GM12892 (cell line): ENCODE measurements at regions not wholly inside any gene's neighbourhood (a gene's known extent, or its start where the extent isn't known, plus 50 kb on each side); places are given as distances from the start of the nearest gene placed in this dataset.
"Not testable (repeated sequence)": the region's sequence is repeated elsewhere in the genome, so short reads cannot be mapped to it uniquely, and the experiment has no call there.

ENCODE experiments used
- DNase-seq: peaks from one replicate; pipeline ENCODE4 v3.0.0; 2011; ENCODE audit not compliant: insufficient read length
- FAIRE-seq: peaks from 2 replicates; lab custom pipeline; 2011; peaks lifted over from hg19 to GRCh38; lab: Jason Lieb, UNC
- POLR2A ChIP-seq: IDR thresholded peaks from 2 replicates; pipeline ENCODE4 v1.6.1; 2011; ENCODE audit warnings: low read depth, low read length, control low read depth
- POLR2AphosphoS5 ChIP-seq: IDR thresholded peaks from 2 replicates; pipeline ENCODE4 v1.6.1; 2011; ENCODE audit warnings: low read depth, low read length, control low read depth
- TAF1 ChIP-seq: IDR thresholded peaks from 2 replicates; pipeline ENCODE4 v1.6.1; 2011; ENCODE audit warnings: low read depth, mild to moderate bottlenecking, control low read depth, low read length, borderline replicate concordance

DNA sequence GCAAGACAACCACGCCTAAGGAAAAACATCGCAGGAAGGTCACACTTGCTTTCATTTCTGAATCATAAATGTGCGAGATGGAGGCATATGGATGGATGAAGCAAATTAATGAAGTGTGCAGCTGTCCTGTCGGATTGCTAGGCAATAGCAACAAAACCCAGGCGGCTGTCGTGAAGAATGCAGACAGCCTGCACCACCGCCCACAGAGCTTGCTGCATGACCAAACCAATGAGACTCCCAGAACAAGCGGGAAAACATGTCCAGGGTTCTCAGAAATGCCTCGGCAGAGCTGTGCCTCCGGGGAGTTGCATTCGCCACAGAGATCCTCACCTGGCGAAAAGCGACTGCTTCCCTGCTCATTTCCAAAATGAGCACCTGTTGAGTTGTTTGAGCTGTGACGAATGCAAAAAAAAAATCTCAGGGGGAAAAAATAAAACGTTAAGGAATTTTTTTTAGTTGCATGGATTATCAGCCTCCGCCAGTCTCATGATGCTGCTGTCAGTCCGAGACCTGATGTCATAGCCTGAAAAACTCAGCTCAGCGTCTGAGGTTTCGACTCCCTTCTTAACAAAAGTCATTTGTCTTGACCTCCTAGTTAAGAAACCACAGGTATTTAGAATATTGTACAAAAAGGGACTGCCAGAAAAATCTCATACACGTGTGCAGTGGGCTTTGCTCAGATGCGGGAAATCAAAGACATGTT is 155.5 kb upstream of the MXRA5 start:
- FAIRE-seq (no peak), DNase-seq (no peak)
- TF ChIP-seq POLR2A (no peak), TAF1 (no peak), POLR2AphosphoS5 (no peak)

GRCh38 chrX:3495836-3496769 is 149.7 kb upstream of the MXRA5 start:
- not testable (repeated sequence) for FAIRE-seq, DNase-seq

DNA sequence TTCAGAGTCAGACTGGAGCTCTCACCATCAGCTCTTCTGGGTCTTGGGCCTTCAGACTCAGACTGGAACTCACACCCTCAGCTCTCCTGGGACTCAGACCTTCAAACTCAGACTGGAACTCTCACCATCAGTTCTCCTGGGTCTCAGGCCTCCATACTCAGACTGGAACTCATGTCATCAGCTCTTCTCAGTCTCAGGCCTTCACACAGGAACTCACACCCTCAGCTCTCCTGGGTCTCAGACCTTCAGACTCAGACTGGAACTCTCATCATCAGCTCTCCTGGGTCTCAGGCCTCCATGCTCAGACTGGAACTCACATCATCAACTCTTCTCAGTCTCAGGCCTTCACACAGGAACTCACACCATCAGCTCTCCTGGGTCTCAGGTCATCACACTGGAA is 147.2 kb upstream of the MXRA5 start:
- no peak for DNase-seq
- FAIRE-seq = no peak
- TF ChIP-seq TAF1 (no peak), POLR2AphosphoS5 (no peak)

DNA sequence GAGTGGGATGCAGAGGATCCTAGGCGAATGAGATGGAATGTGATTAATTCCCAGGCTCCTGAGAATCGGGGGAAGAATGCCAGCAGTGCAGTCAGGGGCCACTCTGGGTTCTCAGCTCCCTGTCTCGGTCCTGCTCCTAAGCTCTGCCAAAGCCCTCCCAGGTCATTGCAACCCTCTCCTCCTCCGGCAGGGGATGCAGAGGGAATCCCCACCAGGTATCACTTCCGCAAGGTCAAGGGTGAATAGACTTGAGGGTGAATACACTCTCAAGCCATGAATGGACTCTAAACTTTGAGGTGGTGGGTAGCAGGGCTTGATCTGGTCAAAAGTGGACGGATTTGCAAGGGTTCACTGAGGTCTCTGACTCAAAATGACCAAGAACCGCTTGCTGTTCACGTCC is 139.3 kb upstream of the MXRA5 start:
- DNase-seq (no peak), FAIRE-seq (no peak)
- TF ChIP-seq POLR2A (no peak), TAF1 (no peak)

DNA sequence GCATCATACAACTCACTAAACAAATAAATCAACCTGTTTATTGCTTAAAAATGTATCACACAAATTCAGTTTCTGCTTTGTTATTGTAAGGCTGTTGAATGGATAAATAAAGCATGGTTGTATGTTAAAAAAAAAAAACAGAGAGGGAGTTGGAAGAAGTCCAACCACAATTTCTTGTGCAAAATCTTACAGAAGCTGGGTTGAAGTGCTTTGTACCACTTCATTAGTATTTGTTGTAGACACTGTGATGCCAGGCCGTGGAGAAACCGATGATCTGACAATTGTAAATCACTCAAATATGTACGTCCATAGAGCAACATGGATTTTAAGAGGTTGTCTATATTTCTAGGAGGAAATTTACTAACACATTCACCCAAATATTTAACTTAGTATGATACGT is 132.6 kb upstream of the MXRA5 start:
- no peak for DNase-seq
- FAIRE-seq = no peak
- TF ChIP-seq TAF1 = no peak
- TF ChIP-seq POLR2AphosphoS5 = no peak
- no peak for TF ChIP-seq POLR2A

DNA sequence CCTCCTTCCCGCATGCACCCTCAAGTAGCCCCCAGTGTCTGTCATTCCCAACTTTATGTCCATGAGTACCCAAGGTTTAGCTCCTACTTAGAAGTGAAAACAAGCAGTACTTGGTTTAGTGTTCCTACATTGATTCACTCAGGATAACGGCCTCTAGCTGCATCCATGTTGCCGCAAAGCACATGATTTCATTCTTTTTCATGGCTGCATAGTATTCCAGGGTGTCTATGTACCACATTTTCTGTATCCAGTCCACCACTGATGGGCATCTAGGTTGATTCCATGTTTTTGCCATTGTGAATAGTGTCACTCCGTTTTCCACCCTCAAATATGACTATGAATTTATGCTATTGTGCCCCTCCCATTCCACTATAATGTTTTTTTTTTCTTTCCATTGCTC is 130.5 kb upstream of the MXRA5 start:
- no peak for DNase-seq
- FAIRE-seq = no peak
- TF ChIP-seq POLR2A = no peak
- TF ChIP-seq POLR2AphosphoS5 = no peak
- no peak for TF ChIP-seq TAF1

- DNase-seq, FAIRE-seq: not testable (repeated sequence)
Observed at GRCh38 chrX:3470211-3470679, 123.8 kb upstream of the MXRA5 start.

- FAIRE-seq = no peak
Observed at GRCh38 chrX:3468031-3468430, 121.6 kb upstream of the MXRA5 start.

DNA sequence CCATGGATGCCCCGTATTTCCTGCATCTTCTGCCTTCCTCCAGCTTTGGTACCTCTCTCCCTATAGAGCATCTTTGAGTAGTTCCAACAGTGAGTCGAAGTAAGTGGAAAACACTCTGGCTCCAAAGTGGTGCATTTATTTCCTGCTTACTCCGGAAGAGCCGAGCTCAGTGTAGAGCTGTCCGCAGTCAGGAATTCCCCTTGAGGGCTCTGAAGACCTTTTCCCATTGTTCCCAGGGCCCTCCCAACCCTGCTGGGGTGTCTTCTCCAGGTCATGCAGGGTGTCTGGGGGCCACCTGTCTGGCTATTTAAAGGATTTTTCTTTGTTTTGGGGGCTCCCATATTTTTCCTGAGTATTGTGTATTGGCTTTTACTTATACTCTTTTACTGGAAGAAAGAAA is 118.6 kb upstream of the MXRA5 start:
- FAIRE-seq (no peak), DNase-seq (no peak)
- no peak for TF ChIP-seq POLR2AphosphoS5
- TF ChIP-seq POLR2A = no peak

More at GRCh38 chrX:3468031-3468430, 121.6 kb upstream of the MXRA5 start:
- TF ChIP-seq TAF1 (no peak), POLR2AphosphoS5 (no peak), POLR2A (no peak)
- DNase-seq = no peak

GRCh38 chrX:3462166-3462508 is 115.7 kb upstream of the MXRA5 start:
- FAIRE-seq (no peak), DNase-seq (no peak)
- TF ChIP-seq POLR2A (no peak), POLR2AphosphoS5 (no peak), TAF1 (no peak)

- DNase-seq (no peak), FAIRE-seq (no peak)
- TF ChIP-seq POLR2A (no peak), TAF1 (no peak), POLR2AphosphoS5 (no peak)
Observed at GRCh38 chrX:3461397-3462165, 115.1 kb upstream of the MXRA5 start.

DNA sequence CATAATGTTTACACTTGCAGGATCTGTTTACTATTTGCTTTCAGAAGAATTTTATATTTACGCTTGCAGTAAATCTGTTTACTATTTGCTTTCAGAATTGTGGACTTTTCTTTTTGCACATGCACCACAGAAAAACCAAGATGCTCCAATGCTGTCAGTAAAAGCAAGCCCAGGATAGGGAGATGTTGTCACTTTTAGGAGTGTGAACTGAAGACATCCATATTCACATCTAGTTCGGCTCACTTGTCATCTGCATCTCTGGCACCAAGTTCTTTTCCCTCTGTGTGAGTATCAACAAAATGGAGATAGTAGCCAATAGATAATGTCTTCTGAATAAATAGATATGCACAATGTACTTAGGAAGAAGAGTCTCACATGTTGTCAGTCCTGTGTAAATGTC is 109.3 kb upstream of the MXRA5 start:
- no peak for FAIRE-seq
- TF ChIP-seq TAF1 (no peak), POLR2A (no peak), POLR2AphosphoS5 (no peak)
- no peak for DNase-seq
